GM12878 (cell line): ENCODE measurements at regions not wholly inside any gene's neighbourhood (a gene's known extent, or its start where the extent isn't known, plus 50 kb on each side); places are given as distances from the start of the nearest gene placed in this dataset.

Experiments
- BMI1 ChIP-seq: fragments of 450-650 bp; IDR thresholded peaks from 2 replicates; pipeline ENCODE4 v1.6.1; 2016; ENCODE audit warnings: mild to moderate bottlenecking, moderate library complexity, borderline replicate concordance
- GABPA ChIP-seq: IDR thresholded peaks from 2 replicates; pipeline ENCODE4 v1.6.1; 2014; ENCODE audit warnings: antibody characterized with exemption, low read depth, mild to moderate bottlenecking, inconsistent platforms
- MEF2A ChIP-seq: IDR thresholded peaks from 2 replicates; pipeline ENCODE4 v1.6.1; 2011; ENCODE audit warnings: low read depth, mild to moderate bottlenecking, low read length, moderate library complexity; ENCODE audit not compliant: insufficient read depth
- NFIC ChIP-seq: IDR thresholded peaks from 2 replicates; pipeline ENCODE4 v1.6.1; 2012; ENCODE audit warnings: low read depth, mild to moderate bottlenecking, inconsistent platforms, low read length, moderate library complexity
- POU2F2 ChIP-seq: IDR thresholded peaks from 3 replicates; pipeline ENCODE4 v1.6.1; 2011; ENCODE audit warnings: low read depth, mild to moderate bottlenecking, low read length, borderline replicate concordance
- REST ChIP-seq: IDR thresholded peaks from 2 replicates; pipeline ENCODE4 v1.6.1; 2012; ENCODE audit warnings: mild to moderate bottlenecking, low read depth, low read length
- SUPT20H ChIP-seq: IDR thresholded peaks from 2 replicates; pipeline ENCODE4 v1.6.1; 2011; ENCODE audit warnings: low read depth, mild to moderate bottlenecking, low read length, moderate library complexity, borderline replicate concordance; ENCODE audit not compliant: control insufficient read depth

- no peak for TF ChIP-seq GABPA
- no peak for TF ChIP-seq REST
- TF ChIP-seq POU2F2 = no peak
- TF ChIP-seq SUPT20H = no peak
- no peak for TF ChIP-seq MEF2A
- no peak for TF ChIP-seq BMI1
- no peak for TF ChIP-seq NFIC
Measured at GRCh38 chr1:228837032-228837431, 101.8 kb downstream of the RHOU start (continued).
